Spleen (tissue), 11 donors: ENCODE measurements at regions not wholly inside any gene's neighbourhood (a gene's known extent, or its start where the extent isn't known, plus 50 kb on each side); places are given as distances from the start of the nearest gene placed in this dataset.

Experiments
- DNase-seq: peaks from one replicate; pipeline ENCODE4 v3.0.0-alpha.2; 2020
- H3K27ac ChIP-seq, 8 donors: fragments of 200-600 bp; sonication (generic) in 7 of 8; 1 replicate in 4 of 8; 2 replicates in 4 of 8; pipeline versions ENCODE4 v1.5.0 to v1.8.0; 2016 to 2021; ENCODE audit warnings: inconsistent platforms in 4 of 8, mild to moderate bottlenecking in 4 of 8, moderate library complexity in 1 of 8
- H3K27me3 ChIP-seq, 7 donors: fragments of 200-600 bp; sonication (generic) in 6 of 7; replicated peaks in 1 of 7; 1 replicate in 4 of 7; 2 replicates in 3 of 7; pipeline versions ENCODE4 v1.5.0 to v1.8.0; 2016 to 2021; ENCODE audit warnings: inconsistent platforms in 3 of 7, mild to moderate bottlenecking in 1 of 7
- H3K36me3 ChIP-seq, 6 donors: fragments of 200-600 bp; sonication (generic) in 5 of 6; 1 replicate in 4 of 6; 2 replicates in 2 of 6; pipeline versions ENCODE4 v1.5.0 to v1.8.0; 2016 to 2021; ENCODE audit warnings: inconsistent platforms in 2 of 6
- H3K4me1 ChIP-seq, 6 donors: fragments of 200-600 bp; sonication (generic) in 5 of 6; 1 replicate in 3 of 6; 2 replicates in 3 of 6; pipeline versions ENCODE4 v1.5.0 to v1.8.0; 2016 to 2021; ENCODE audit warnings: inconsistent platforms in 3 of 6
- H3K4me3 ChIP-seq, 8 donors: fragments of 200-600 bp; sonication (generic) in 7 of 8; 1 replicate in 4 of 8; 2 replicates in 4 of 8; pipeline versions ENCODE4 v1.5.0 to v1.8.0; 2016 to 2021; ENCODE audit warnings: inconsistent platforms in 4 of 8, mild to moderate bottlenecking in 4 of 8, moderate library complexity in 2 of 8
- H3K9me3 ChIP-seq, 8 donors: fragments of 200-600 bp; sonication (generic) in 7 of 8; 1 replicate in 4 of 8; 2 replicates in 4 of 8; pipeline versions ENCODE4 v1.5.0 to v1.8.0; 2016 to 2021; ENCODE audit warnings: inconsistent platforms in 4 of 8
- CTCF ChIP-seq, 11 experiments: fragments of 200-600 bp in 7 of 11; fragments of 450-650 bp in 4 of 11; sonication (generic) in 4 of 11; IDR thresholded peaks in 8 of 11; conservative IDR thresholded peaks in 3 of 11; 1 replicate in 7 of 11; 2 replicates in 4 of 11; pipeline versions ENCODE4 v1.4.0 to v1.8.0; 2016 to 2021; ENCODE audit warnings: antibody characterized with exemption in 11 of 11, inconsistent platforms in 4 of 11, mild to moderate bottlenecking in 1 of 11
- POLR2A ChIP-seq, 3 donors: fragments of 450-650 bp; IDR thresholded peaks; one replicate each; pipeline ENCODE4 v1.5.1; 2017; ENCODE audit warnings: antibody characterized with exemption in 3 of 3, mild to moderate bottlenecking in 1 of 3
- POLR2AphosphoS5 ChIP-seq, 3 donors: sonication (generic); formaldehyde crosslinking; IDR thresholded peaks; one replicate each; pipeline ENCODE4 v1.5.1; 2017; ENCODE audit warnings: antibody characterized with exemption in 3 of 3
- WGBS, 5 donors: extraction: QIAGEN DNeasy Blood & Tissue Kit in 3 of 5; methylation state at CpG; one replicate each; pipeline versions ENCODE4 v1.1.5 to v1.1.7; 2013 to 2018; 5-methylcytosine and 5-hydroxymethylcytosine counted together
- intact Hi-C: fragments of 100-400 bp; cut with DNase I; formaldehyde crosslinking; loops from one replicate; pipeline ENCODE4 v1.15.0; 2023; ENCODE audit warnings: low total_unique reads
- donor health status: healthy with polysubstance abuse.
- donor health status: DM: no; HTN: no; CAD: no; lungs with moderate emphysema.
- donor health status: DM: no; HTN: no; CAD: no.
- donor health status: Bipolar disorder and iron deficiency.
- donor health status: healthy.
- donor health status: DM: no; HTN: no; CAD: no.
- donor health status: DM: yes; HTN: yes; CAD: no.

DNA sequence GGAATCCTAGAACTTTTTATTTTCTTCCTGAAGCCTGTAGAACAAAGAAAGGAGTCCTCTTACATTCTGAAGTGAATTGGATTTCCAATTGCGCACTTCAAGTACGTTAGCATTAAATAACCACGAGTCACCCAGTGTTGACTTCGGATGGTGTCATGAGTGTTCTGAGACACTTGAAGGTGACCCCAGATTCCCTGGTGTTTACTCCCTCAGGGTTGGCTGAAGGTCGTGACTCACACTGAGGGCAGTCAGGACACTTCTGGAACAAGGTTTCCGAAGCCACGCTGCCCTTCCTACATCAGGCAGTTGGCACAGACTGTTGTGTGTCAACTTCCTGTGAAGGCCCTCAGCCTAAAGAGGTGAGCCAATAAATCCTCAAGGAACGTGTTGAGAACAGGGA, 186.6 kb upstream of the CELF2 start:
- Histone ChIP-seq H3K4me1 (no peaks in the 10 kb centered on the region), H3K9me3 (peaks cover 0 to 6% (median 0%) of the 10 kb centered on the region in 8 donors), H3K36me3 (no peaks in the 10 kb centered on the region), H3K4me3 (no peak overlapping the region), H3K27ac (peak overlapping the region in 1 of 8 donors; percentile 21), H3K27me3 (peaks cover 0 to 7% (median 0%) of the 10 kb centered on the region in 7 donors)
- TF ChIP-seq POLR2AphosphoS5 (IDR thresholded peaks at IDR 0.05) = peak in 1 of 3 donors; percentile 26
- no peak for TF ChIP-seq POLR2A (IDR thresholded peaks at IDR 0.05)
- TF ChIP-seq CTCF (IDR thresholded peaks at IDR 0.05 in 8 of 11, conservative IDR thresholded peaks at IDR 0.05 in 3 of 11) = no peak
- intact Hi-C loops = no loop called here
- 70 to 82% (median 78%) methylated on average over 6 to 8 of the region's 8 CpGs for WGBS, 5 donors
- DNase-seq = no peak

- WGBS, 5 donors = 74 to 87% (median 84%) methylated on average over 6 of the region's 6 CpGs
- TF ChIP-seq POLR2A (IDR thresholded peaks at IDR 0.05) = no peak
- TF ChIP-seq POLR2AphosphoS5 (IDR thresholded peaks at IDR 0.05) = no peak
- TF ChIP-seq CTCF (IDR thresholded peaks at IDR 0.05 in 8 of 11, conservative IDR thresholded peaks at IDR 0.05 in 3 of 11) = no peak
- Histone ChIP-seq H3K9me3 (peaks cover 0 to 11% (median 4%) of the 10 kb centered on the region in 8 donors), H3K4me1 (no peaks in the 10 kb centered on the region), H3K27ac (no peak overlapping the region), H3K36me3 (no peaks in the 10 kb centered on the region), H3K4me3 (no peak overlapping the region), H3K27me3 (no peaks in the 10 kb centered on the region)
- intact Hi-C loops = no loop called here
- DNase-seq = no peak
Measured at GRCh38 chr10:10833955-10834354, 183.7 kb upstream of the CELF2 start.

- no peak for TF ChIP-seq CTCF (IDR thresholded peaks at IDR 0.05 in 8 of 11, conservative IDR thresholded peaks at IDR 0.05 in 3 of 11)
- DNase-seq = no peak
- H3K9me3 ChIP-seq = peaks cover 0 to 18% (median 14%) of the 10 kb centered on the region in 8 donors
- no peaks in the 10 kb centered on the region for H3K36me3 ChIP-seq
- H3K4me3 ChIP-seq = no peak overlapping the region
- no peak overlapping the region for H3K27ac ChIP-seq
- WGBS, 5 donors = 30 to 97% (median 65%) methylated on average over 1 of the region's 1 CpG
- H3K4me1 ChIP-seq = no peaks in the 10 kb centered on the region
- intact Hi-C loops = no loop called here
- H3K27me3 ChIP-seq = no peaks in the 10 kb centered on the region
Measured at GRCh38 chr10:10844251-10844650, 173.4 kb upstream of the CELF2 start.

DNA sequence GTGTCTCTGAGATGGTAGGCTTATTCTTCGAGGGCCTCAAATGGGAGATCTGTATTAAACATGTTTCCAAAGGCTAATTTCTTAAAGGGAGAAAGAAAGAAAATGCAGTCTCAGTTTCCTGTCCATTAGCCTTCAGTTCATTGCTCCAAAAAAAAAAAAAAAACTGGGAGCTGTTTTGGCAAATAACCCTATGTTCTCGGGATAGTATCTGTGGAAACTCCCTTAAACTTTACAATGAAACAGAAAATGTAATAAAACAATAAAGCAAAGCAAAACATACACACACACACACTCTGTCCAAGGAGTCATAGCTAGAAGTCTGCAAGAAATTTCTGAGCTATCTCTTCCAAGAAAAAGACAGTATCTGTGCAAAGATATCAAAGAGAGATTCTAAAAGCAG, 172.5 kb upstream of the CELF2 start:
- intact Hi-C loops = no loop called here
- TF ChIP-seq POLR2AphosphoS5 (IDR thresholded peaks at IDR 0.05) (no peak), CTCF (IDR thresholded peaks at IDR 0.05 in 8 of 11, conservative IDR thresholded peaks at IDR 0.05 in 3 of 11) (no peak), POLR2A (IDR thresholded peaks at IDR 0.05) (no peak)
- no peak for DNase-seq
- WGBS, 5 donors = 28 to 59% (median 38%) methylated on average over 2 of the region's 2 CpGs
- no peaks in the 10 kb centered on the region for H3K27me3 ChIP-seq
- H3K36me3 ChIP-seq = no peaks in the 10 kb centered on the region
- no peak overlapping the region for H3K27ac ChIP-seq
- H3K4me3 ChIP-seq = no peak overlapping the region
- no peaks in the 10 kb centered on the region for H3K4me1 ChIP-seq
- peaks cover 0 to 9% (median 4%) of the 10 kb centered on the region in 8 donors for H3K9me3 ChIP-seq
